ENCODE measurements at regions not wholly inside any gene's neighbourhood (a gene's known extent, or its start where the extent isn't known, plus 50 kb on each side); places are given as distances from the start of the nearest gene placed in this dataset.

- TF ChIP-seq, protein P1, sequence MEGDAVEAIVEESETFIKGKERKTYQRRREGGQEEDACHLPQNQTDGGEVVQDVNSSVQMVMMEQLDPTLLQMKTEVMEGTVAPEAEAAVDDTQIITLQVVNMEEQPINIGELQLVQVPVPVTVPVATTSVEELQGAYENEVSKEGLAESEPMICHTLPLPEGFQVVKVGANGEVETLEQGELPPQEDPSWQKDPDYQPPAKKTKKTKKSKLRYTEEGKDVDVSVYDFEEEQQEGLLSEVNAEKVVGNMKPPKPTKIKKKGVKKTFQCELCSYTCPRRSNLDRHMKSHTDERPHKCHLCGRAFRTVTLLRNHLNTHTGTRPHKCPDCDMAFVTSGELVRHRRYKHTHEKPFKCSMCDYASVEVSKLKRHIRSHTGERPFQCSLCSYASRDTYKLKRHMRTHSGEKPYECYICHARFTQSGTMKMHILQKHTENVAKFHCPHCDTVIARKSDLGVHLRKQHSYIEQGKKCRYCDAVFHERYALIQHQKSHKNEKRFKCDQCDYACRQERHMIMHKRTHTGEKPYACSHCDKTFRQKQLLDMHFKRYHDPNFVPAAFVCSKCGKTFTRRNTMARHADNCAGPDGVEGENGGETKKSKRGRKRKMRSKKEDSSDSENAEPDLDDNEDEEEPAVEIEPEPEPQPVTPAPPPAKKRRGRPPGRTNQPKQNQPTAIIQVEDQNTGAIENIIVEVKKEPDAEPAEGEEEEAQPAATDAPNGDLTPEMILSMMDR (IDR thresholded peaks at IDR 0.05), result no peak
- no peak for TF ChIP-seq POLR2A (IDR thresholded peaks at IDR 0.05)
- ATAC-seq, result no peak
- H3K4me1 ChIP-seq, result no peaks in the 10 kb centered on the region
- intact Hi-C loops (cut with DNase I), result no loop called here
- no peak overlapping the region for H3K27ac ChIP-seq
- H3K36me3 ChIP-seq (replicated peaks in 1 of 2; ENCODE audit: insufficient read depth in 1 of 2, low read depth in 2 of 2), result no peaks in the 10 kb centered on the region
- 79 to 83% methylated on average over 3 of the region's 3 CpGs for WGBS, 2 donors
- H3K9me3 ChIP-seq, result no peaks in the 10 kb centered on the region
- H3K4me3 ChIP-seq, result no peak overlapping the region
- no peaks in the 10 kb centered on the region for H3K27me3 ChIP-seq
- no peak for DNase-seq
Measured at GRCh38 chr2:150417278-150417677, 70.2 kb downstream of the RND3 start.

- no peak for ATAC-seq
- H3K9me3 ChIP-seq, result no peaks in the 10 kb centered on the region
- no peak overlapping the region for H3K4me3 ChIP-seq
- no peaks in the 10 kb centered on the region for H3K36me3 ChIP-seq (replicated peaks in 1 of 2; ENCODE audit: insufficient read depth in 1 of 2, low read depth in 2 of 2)
- no peaks in the 10 kb centered on the region for H3K4me1 ChIP-seq
- DNase-seq, result no peak
- TF ChIP-seq POLR2A (IDR thresholded peaks at IDR 0.05), result no peak
- TF ChIP-seq, protein P1 (IDR thresholded peaks at IDR 0.05), result no peak
- no peak overlapping the region for H3K27ac ChIP-seq
- intact Hi-C loops (cut with DNase I), result no loop called here
- H3K27me3 ChIP-seq, result no peaks in the 10 kb centered on the region
Measured at GRCh38 chr2:150415022-150415421, 72.4 kb downstream of the RND3 start.

- no peaks in the 10 kb centered on the region for H3K4me1 ChIP-seq
- ATAC-seq (no peak), DNase-seq (no peak)
- H3K9me3 ChIP-seq, result no peaks in the 10 kb centered on the region
- TF ChIP-seq, protein P1 (IDR thresholded peaks at IDR 0.05), result no peak
- no peak for TF ChIP-seq POLR2A (IDR thresholded peaks at IDR 0.05)
- no peak overlapping the region for H3K4me3 ChIP-seq
- H3K27ac ChIP-seq, result no peak overlapping the region
- WGBS, 2 donors, result 64 to 66% methylated on average over 2 of the region's 2 CpGs
- intact Hi-C loops (cut with DNase I), result no loop called here
- no peaks in the 10 kb centered on the region for H3K27me3 ChIP-seq
- H3K36me3 ChIP-seq (replicated peaks in 1 of 2; ENCODE audit: insufficient read depth in 1 of 2, low read depth in 2 of 2), result no peaks in the 10 kb centered on the region
Measured at GRCh38 chr2:150413910-150414309, 73.6 kb downstream of the RND3 start.

GRCh38 chr2:150413366-150413765, 74.1 kb downstream of the RND3 start:
- no peak overlapping the region for H3K4me3 ChIP-seq
- ATAC-seq (no peak), DNase-seq (no peak)
- H3K27ac ChIP-seq, result no peak overlapping the region
- 82 to 86% methylated on average over 7 of the region's 7 CpGs for WGBS, 2 donors
- intact Hi-C loops (cut with DNase I), result no loop called here
- H3K27me3 ChIP-seq, result no peaks in the 10 kb centered on the region
- H3K4me1 ChIP-seq, result no peaks in the 10 kb centered on the region
- TF ChIP-seq POLR2A (IDR thresholded peaks at IDR 0.05), result no peak
- TF ChIP-seq, protein P1 (IDR thresholded peaks at IDR 0.05), result no peak
- no peaks in the 10 kb centered on the region for H3K9me3 ChIP-seq
- H3K36me3 ChIP-seq (replicated peaks in 1 of 2; ENCODE audit: insufficient read depth in 1 of 2, low read depth in 2 of 2), result no peaks in the 10 kb centered on the region

DNA sequence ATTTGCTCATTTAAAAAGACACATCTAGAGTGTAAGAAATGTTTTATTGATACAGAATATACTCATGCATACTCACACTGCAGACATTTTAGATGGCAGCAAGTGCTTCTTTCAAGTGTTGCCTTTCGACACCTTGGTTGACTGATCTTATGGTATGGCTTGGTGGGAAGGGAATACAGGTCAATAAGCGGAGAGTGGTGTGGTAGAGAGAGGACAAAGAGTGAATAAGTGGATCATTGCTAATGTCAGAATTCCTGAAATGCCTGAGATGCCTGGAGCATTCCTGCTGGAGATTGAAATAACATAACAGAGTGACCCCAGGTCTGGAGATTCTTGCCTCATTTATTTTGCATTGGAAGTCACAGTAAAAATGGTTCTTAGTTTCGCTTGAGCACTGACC, 76.7 kb downstream of the RND3 start:
- no peak overlapping the region for H3K4me3 ChIP-seq
- 49 to 53% methylated on average over 3 of the region's 3 CpGs for WGBS, 2 donors
- H3K27ac ChIP-seq, result no peak overlapping the region
- DNase-seq, result no peak
- no peaks in the 10 kb centered on the region for H3K4me1 ChIP-seq
- no peak for TF ChIP-seq POLR2A (IDR thresholded peaks at IDR 0.05)
- TF ChIP-seq, protein P1 (IDR thresholded peaks at IDR 0.05), result no peak
- H3K36me3 ChIP-seq (replicated peaks in 1 of 2; ENCODE audit: insufficient read depth in 1 of 2, low read depth in 2 of 2), result no peaks in the 10 kb centered on the region
- intact Hi-C loops (cut with DNase I), result no loop called here
- ATAC-seq, result peak; percentile 53
- no peaks in the 10 kb centered on the region for H3K9me3 ChIP-seq
- H3K27me3 ChIP-seq, result no peaks in the 10 kb centered on the region
